H9 (cell line): ENCODE measurements at regions not wholly inside any gene's neighbourhood (a gene's known extent, or its start where the extent isn't known, plus 50 kb on each side); places are given as distances from the start of the nearest gene placed in this dataset.

Source experiments
- DNase-seq: peaks from one replicate; pipeline ENCODE4 v3.0.0-alpha.2; 2017
- H2AFZ ChIP-seq: one replicate; pipeline ENCODE4 v1.6.1; 2013; ENCODE audit warnings: mild to moderate bottlenecking, low read length, control low read depth, moderate library complexity
- H2AK5ac ChIP-seq: 2 replicates; pipeline ENCODE4 v1.6.1; 2013; ENCODE audit warnings: low read length, control low read depth, mixed read lengths; ENCODE audit not compliant: insufficient read length
- H2BK120ac ChIP-seq: one replicate; pipeline ENCODE4 v1.6.1; 2013; ENCODE audit warnings: low read depth, mild to moderate bottlenecking, low read length, control low read depth, inconsistent platforms; ENCODE audit not compliant: poor library complexity, severe bottlenecking
- H2BK12ac ChIP-seq: 2 replicates; pipeline ENCODE4 v1.6.1; 2013; ENCODE audit warnings: low read length, control low read depth, mixed read lengths, low read depth; ENCODE audit not compliant: insufficient read length
- H2BK15ac ChIP-seq: 2 replicates; pipeline ENCODE4 v1.6.1; 2013; ENCODE audit warnings: low read depth, low read length, control low read depth
- H2BK20ac ChIP-seq: one replicate; pipeline ENCODE4 v1.6.1; 2013; ENCODE audit warnings: low read depth, mild to moderate bottlenecking, low read length, control low read depth, inconsistent platforms; ENCODE audit not compliant: poor library complexity, severe bottlenecking
- H2BK5ac ChIP-seq: 2 replicates; pipeline ENCODE4 v1.6.1; 2013; ENCODE audit warnings: low read length, control low read depth, mixed read lengths; ENCODE audit not compliant: insufficient read length
- H3K14ac ChIP-seq: 2 replicates; pipeline ENCODE4 v1.6.1; 2013; ENCODE audit warnings: low read length, control low read depth; ENCODE audit not compliant: insufficient read depth
- H3K18ac ChIP-seq: 2 replicates; pipeline ENCODE4 v1.6.1; 2013; ENCODE audit warnings: low read depth, mild to moderate bottlenecking, mixed read lengths, low read length, control low read depth; ENCODE audit not compliant: insufficient read length
- H3K23ac ChIP-seq: 2 replicates; pipeline ENCODE4 v1.6.1; 2013; ENCODE audit warnings: low read length, control low read depth, mixed read lengths, low read depth; ENCODE audit not compliant: insufficient read length
- H3K23me2 ChIP-seq: 2 replicates; pipeline ENCODE4 v1.6.1; 2013; ENCODE audit warnings: low read depth, mild to moderate bottlenecking, mixed read lengths, low read length, control low read depth; ENCODE audit not compliant: insufficient read length, poor library complexity, severe bottlenecking
- H3K27ac ChIP-seq: 2 replicates; pipeline ENCODE4 v1.5.1; 2013; ENCODE audit warnings: low read length, control low read depth, mixed read lengths, low read depth; ENCODE audit not compliant: insufficient read length
- H3K27me3 ChIP-seq: 2 replicates; pipeline ENCODE4 v1.6.1; 2013; ENCODE audit warnings: low read length, control low read depth, inconsistent platforms; ENCODE audit not compliant: insufficient read depth
- H3K4ac ChIP-seq: 2 replicates; pipeline ENCODE4 v1.6.1; 2013; ENCODE audit warnings: low read depth, mild to moderate bottlenecking, control low read depth, inconsistent platforms, low read length, moderate library complexity
- H3K4me1 ChIP-seq: 2 replicates; pipeline ENCODE4 v1.6.1; 2013; ENCODE audit warnings: low read length, control low read depth, inconsistent platforms; ENCODE audit not compliant: insufficient read depth
- H3K4me2 ChIP-seq: 2 replicates; pipeline ENCODE4 v1.6.1; 2013; ENCODE audit warnings: low read length, control low read depth, mixed read lengths; ENCODE audit not compliant: insufficient read length, insufficient read depth
- H3K56ac ChIP-seq: 2 replicates; pipeline ENCODE4 v1.6.1; 2013; ENCODE audit warnings: low read depth, mild to moderate bottlenecking, mixed read lengths, low read length, control low read depth; ENCODE audit not compliant: insufficient read length
- H3K79me1 ChIP-seq: 2 replicates; pipeline ENCODE4 v1.6.1; 2013; ENCODE audit warnings: low read depth, mild to moderate bottlenecking, moderate library complexity, low read length, control low read depth, inconsistent platforms; ENCODE audit not compliant: insufficient read depth, poor library complexity, severe bottlenecking
- H3K79me2 ChIP-seq: 2 replicates; pipeline ENCODE4 v1.6.1; 2013; ENCODE audit warnings: low read length, control low read depth, inconsistent platforms; ENCODE audit not compliant: insufficient read depth
- H3K9ac ChIP-seq: 2 replicates; pipeline ENCODE4 v1.6.1; 2013; ENCODE audit warnings: low read length, control low read depth, mixed read lengths; ENCODE audit not compliant: insufficient read length; ENCODE audit errors: extremely low read depth
- H3K9me3 ChIP-seq: one replicate; pipeline ENCODE4 v1.6.1; 2013; ENCODE audit warnings: low read depth, low read length, inconsistent platforms; ENCODE audit not compliant: control insufficient read depth
- H3T11ph ChIP-seq: one replicate; pipeline ENCODE4 v1.6.1; 2013; ENCODE audit warnings: mild to moderate bottlenecking, low read length, control low read depth, inconsistent platforms
- H4K20me1 ChIP-seq: one replicate; pipeline ENCODE4 v1.6.1; 2013; ENCODE audit not compliant: control insufficient read depth, insufficient read length, insufficient read depth
- H4K5ac ChIP-seq: 2 replicates; pipeline ENCODE4 v1.6.1; 2013; ENCODE audit warnings: low read depth, mild to moderate bottlenecking, mixed read lengths, low read length, control low read depth; ENCODE audit not compliant: insufficient read length
- H4K8ac ChIP-seq: replicated peaks from 2 replicates; pipeline ENCODE4 v1.6.1; 2013; ENCODE audit warnings: low read length, control low read depth, mixed read lengths, low read depth; ENCODE audit not compliant: insufficient read length
- H4K91ac ChIP-seq: 2 replicates; pipeline ENCODE4 v1.6.1; 2013; ENCODE audit warnings: low read depth, mild to moderate bottlenecking, moderate library complexity, mixed read lengths, low read length, control low read depth; ENCODE audit not compliant: insufficient read length
- H3K27ac Mint-ChIP-seq, 3 experiments: 2 replicates in 2 of 3; 3 replicates in 1 of 3; pipeline ENCODE4 v1.8.0; 2020 to 2021; ENCODE audit warnings: mixed read lengths in 3 of 3, mild to moderate bottlenecking in 1 of 3, moderate library complexity in 1 of 3
- H3K27me3 Mint-ChIP-seq: 2 replicates; pipeline ENCODE4 v1.8.0; 2021; ENCODE audit warnings: low read depth, mild to moderate bottlenecking, moderate library complexity, mixed read lengths
- H3K36me3 Mint-ChIP-seq, 3 experiments: 2 replicates in 2 of 3; 3 replicates in 1 of 3; pipeline ENCODE4 v1.8.0; 2020 to 2021; ENCODE audit warnings: low read depth in 3 of 3, mixed read lengths in 3 of 3; ENCODE audit not compliant: insufficient read depth in 1 of 3
- H3K4me1 Mint-ChIP-seq, 2 experiments: 2 replicates each; pipeline ENCODE4 v1.8.0; 2020; ENCODE audit warnings: mixed read lengths in 2 of 2
- H3K4me3 Mint-ChIP-seq, 2 experiments: 2 replicates in 1 of 2; 3 replicates in 1 of 2; pipeline ENCODE4 v1.8.0; 2020 to 2021; ENCODE audit warnings: mild to moderate bottlenecking in 2 of 2, mixed read lengths in 2 of 2, moderate library complexity in 1 of 2
- H3K9me3 Mint-ChIP-seq, 2 experiments: 2 replicates in 1 of 2; 3 replicates in 1 of 2; pipeline ENCODE4 v1.8.0; 2020; ENCODE audit warnings: mild to moderate bottlenecking in 2 of 2, mixed read lengths in 2 of 2, moderate library complexity in 1 of 2
- WGBS: extraction: QIAGEN DNeasy Blood & Tissue Kit; methylation state at CpG from one replicate; pipeline ENCODE4 v1.1.7; 2013; ENCODE audit warnings: missing lambda C conversion rate, low lambda C conversion rate, mixed read lengths; ENCODE audit not compliant: insufficient read length; ENCODE audit errors: extremely low coverage; 5-methylcytosine and 5-hydroxymethylcytosine counted together
- TF ChIP-seq, protein P1 (sequence below): fragments of 200-600 bp; sonication (generic); conservative IDR thresholded peaks from 3 replicates; pipeline ENCODE4 v1.8.0; 2021; ENCODE audit warnings: antibody characterized with exemption, mild to moderate bottlenecking

DNA sequence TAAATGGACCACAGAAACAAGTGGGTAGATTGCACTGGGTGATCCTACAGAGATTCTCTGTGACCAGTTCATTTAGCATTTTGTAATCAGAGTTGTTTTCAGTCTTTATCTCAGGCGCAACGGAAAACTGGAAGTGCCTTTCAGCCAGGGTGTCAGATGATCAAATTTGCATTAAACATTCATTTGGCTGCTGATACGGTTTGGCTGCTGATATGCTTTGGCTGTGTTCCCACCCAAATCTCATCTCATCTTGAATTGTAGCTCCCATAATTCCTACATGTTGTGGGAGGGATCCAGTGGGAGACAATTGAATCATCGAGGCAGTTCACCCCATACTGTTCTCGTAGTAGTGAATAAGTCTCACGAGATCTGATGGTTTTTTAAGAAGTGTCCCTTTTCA, 1396.1 kb upstream of the TMEFF2 start:
- no peak overlapping the region for H2BK120ac ChIP-seq
- no peak overlapping the region for H2BK20ac ChIP-seq
- no peak overlapping the region for H2BK5ac ChIP-seq
- no peak overlapping the region for H2BK12ac ChIP-seq
- H4K5ac ChIP-seq = no peak overlapping the region
- no peak overlapping the region for H3T11ph ChIP-seq
- Mint-ChIP-seq H3K4me1 (no peaks in the 10 kb centered on the region), H3K27me3 (no peaks in the 10 kb centered on the region), H3K27ac (no peak overlapping the region), H3K9me3 (peaks cover 5% of the 10 kb centered on the region in 2 experiments), H3K4me3 (no peak overlapping the region), H3K36me3 (peaks cover 4% of the 10 kb centered on the region in 3 experiments; a peak in 4 of 7 replicates)
- H3K18ac ChIP-seq = no peak overlapping the region
- H3K9ac ChIP-seq = no peak overlapping the region
- TF ChIP-seq, protein P1, sequence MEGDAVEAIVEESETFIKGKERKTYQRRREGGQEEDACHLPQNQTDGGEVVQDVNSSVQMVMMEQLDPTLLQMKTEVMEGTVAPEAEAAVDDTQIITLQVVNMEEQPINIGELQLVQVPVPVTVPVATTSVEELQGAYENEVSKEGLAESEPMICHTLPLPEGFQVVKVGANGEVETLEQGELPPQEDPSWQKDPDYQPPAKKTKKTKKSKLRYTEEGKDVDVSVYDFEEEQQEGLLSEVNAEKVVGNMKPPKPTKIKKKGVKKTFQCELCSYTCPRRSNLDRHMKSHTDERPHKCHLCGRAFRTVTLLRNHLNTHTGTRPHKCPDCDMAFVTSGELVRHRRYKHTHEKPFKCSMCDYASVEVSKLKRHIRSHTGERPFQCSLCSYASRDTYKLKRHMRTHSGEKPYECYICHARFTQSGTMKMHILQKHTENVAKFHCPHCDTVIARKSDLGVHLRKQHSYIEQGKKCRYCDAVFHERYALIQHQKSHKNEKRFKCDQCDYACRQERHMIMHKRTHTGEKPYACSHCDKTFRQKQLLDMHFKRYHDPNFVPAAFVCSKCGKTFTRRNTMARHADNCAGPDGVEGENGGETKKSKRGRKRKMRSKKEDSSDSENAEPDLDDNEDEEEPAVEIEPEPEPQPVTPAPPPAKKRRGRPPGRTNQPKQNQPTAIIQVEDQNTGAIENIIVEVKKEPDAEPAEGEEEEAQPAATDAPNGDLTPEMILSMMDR = no peak
- no peaks in the 10 kb centered on the region for H3K9me3 ChIP-seq
- no peak overlapping the region for H2BK15ac ChIP-seq
- no peak overlapping the region for H4K91ac ChIP-seq
- H3K4me2 ChIP-seq = no peak overlapping the region
- no peak overlapping the region for H3K4ac ChIP-seq
- no peak overlapping the region for H3K27ac ChIP-seq
- H2AK5ac ChIP-seq = no peak overlapping the region
- no peak overlapping the region for H2AFZ ChIP-seq
- no peaks in the 10 kb centered on the region for H3K4me1 ChIP-seq
- no peak for DNase-seq
- no peak overlapping the region for H3K23ac ChIP-seq
- H3K79me1 ChIP-seq = no peaks in the 10 kb centered on the region
- H3K79me2 ChIP-seq = no peaks in the 10 kb centered on the region
- H3K27me3 ChIP-seq = no peaks in the 10 kb centered on the region
- no peaks in the 10 kb centered on the region for H3K23me2 ChIP-seq
- H4K20me1 ChIP-seq = no peaks in the 10 kb centered on the region
- no CpG with 5 or more reads among the region's 6 CpGs for WGBS
- H3K14ac ChIP-seq = no peak overlapping the region
- H4K8ac ChIP-seq = no peak overlapping the region
- no peak overlapping the region for H3K56ac ChIP-seq
